T-cell (primary cell): ENCODE measurements at regions not wholly inside any gene's neighbourhood (a gene's known extent, or its start where the extent isn't known, plus 50 kb on each side); places are given as distances from the start of the nearest gene placed in this dataset.

Experiments used
- ATAC-seq, 4 experiments: fragments of 200-7000 bp in 3 of 4; fragments of 150-1000 bp in 1 of 4; cut with Tn5 transposase; replicated peaks in 1 of 4; 1 replicate in 3 of 4; 2 replicates in 1 of 4; pipeline ENCODE4 v1.10.0; 2021; ENCODE audit warnings: moderate library complexity in 3 of 4, mild to moderate bottlenecking in 2 of 4, moderate number of reproducible peaks in 1 of 4
- CTCF ChIA-PET, 2 donors: fragments of 300-600 bp; sonication (Branson Sonifier 250); formaldehyde crosslinking; loops; one replicate each; lab custom pipeline; 2022; ENCODE audit warnings: antibody characterized with exemption in 2 of 2; lab: Charles Lee
- POLR2A ChIA-PET, 2 donors: fragments of 300-600 bp; sonication (Branson Sonifier 250); formaldehyde crosslinking; loops; one replicate each; lab custom pipeline; 2022; ENCODE audit warnings: antibody characterized with exemption in 2 of 2; lab: Charles Lee
- DNase-seq, 35 experiments: peaks; one replicate each; pipeline versions ENCODE4 v3.0.0 to v3.0.0-alpha.2; 2013 to 2023
- H3K27ac ChIP-seq: one replicate; pipeline ENCODE4 v1.5.1; 2013; ENCODE audit warnings: low read length
- H3K27me3 ChIP-seq, 2 experiments: replicated peaks in 1 of 2; 1 replicate in 1 of 2; 2 replicates in 1 of 2; pipeline versions ENCODE4 v1.6.1 to v1.7.0; 2013; ENCODE audit warnings: low read length in 1 of 2, mixed read lengths in 1 of 2; ENCODE audit not compliant: control insufficient read depth in 2 of 2, insufficient read depth in 2 of 2; ENCODE audit errors: extremely low read depth in 1 of 2
- H3K36me3 ChIP-seq, 2 donors: 1 replicate in 1 of 2; 2 replicates in 1 of 2; pipeline versions ENCODE4 v1.6.1 to v1.7.0; 2013; ENCODE audit warnings: low read length in 1 of 2; ENCODE audit not compliant: control insufficient read depth in 2 of 2, insufficient read depth in 1 of 2; ENCODE audit errors: extremely low read depth in 1 of 2
- H3K4me1 ChIP-seq, 2 experiments: 1 replicate in 1 of 2; 2 replicates in 1 of 2; pipeline versions ENCODE4 v1.6.1 to v1.7.0; 2013; ENCODE audit warnings: low read length in 2 of 2, mixed read lengths in 1 of 2; ENCODE audit not compliant: insufficient read depth in 2 of 2, control insufficient read depth in 1 of 2; ENCODE audit errors: extremely low read depth in 1 of 2
- H3K4me3 ChIP-seq, 2 donors: 1 replicate in 1 of 2; 2 replicates in 1 of 2; pipeline versions ENCODE4 v1.5.1 to v1.7.0; 2013; ENCODE audit warnings: mild to moderate bottlenecking in 2 of 2, low read length in 1 of 2, moderate library complexity in 1 of 2; ENCODE audit not compliant: control insufficient read depth in 1 of 2; ENCODE audit errors: extremely low read depth in 1 of 2
- H3K9me3 ChIP-seq: 2 replicates; pipeline ENCODE4 v1.7.0; 2013
- H3K27ac Mint-ChIP-seq, 2 donors: one replicate each; pipeline ENCODE4 v1.8.0; 2020 to 2021; ENCODE audit warnings: mild to moderate bottlenecking in 2 of 2, mixed read lengths in 2 of 2
- H3K27me3 Mint-ChIP-seq, 2 donors: one replicate each; pipeline ENCODE4 v1.8.0; 2021 to 2022; ENCODE audit warnings: mixed read lengths in 2 of 2
- H3K36me3 Mint-ChIP-seq: one replicate; pipeline ENCODE4 v1.8.0; 2021; ENCODE audit warnings: mixed read lengths
- H3K4me1 Mint-ChIP-seq, 3 donors: one replicate each; pipeline ENCODE4 v1.8.0; 2020 to 2022; ENCODE audit warnings: mixed read lengths in 3 of 3, mild to moderate bottlenecking in 1 of 3
- H3K4me3 Mint-ChIP-seq, 3 donors: one replicate each; pipeline ENCODE4 v1.8.0; 2020 to 2022; ENCODE audit warnings: mild to moderate bottlenecking in 3 of 3, mixed read lengths in 3 of 3, moderate library complexity in 3 of 3
- H3K9me3 Mint-ChIP-seq, 3 donors: one replicate each; pipeline ENCODE4 v1.8.0; 2020 to 2022; ENCODE audit warnings: mixed read lengths in 3 of 3
- WGBS: methylation state at CpG from one replicate; pipeline ENCODE4 v1.1.5; 2013; ENCODE audit warnings: missing lambda C conversion rate; ENCODE audit not compliant: insufficient coverage; 5-methylcytosine and 5-hydroxymethylcytosine counted together

DNA sequence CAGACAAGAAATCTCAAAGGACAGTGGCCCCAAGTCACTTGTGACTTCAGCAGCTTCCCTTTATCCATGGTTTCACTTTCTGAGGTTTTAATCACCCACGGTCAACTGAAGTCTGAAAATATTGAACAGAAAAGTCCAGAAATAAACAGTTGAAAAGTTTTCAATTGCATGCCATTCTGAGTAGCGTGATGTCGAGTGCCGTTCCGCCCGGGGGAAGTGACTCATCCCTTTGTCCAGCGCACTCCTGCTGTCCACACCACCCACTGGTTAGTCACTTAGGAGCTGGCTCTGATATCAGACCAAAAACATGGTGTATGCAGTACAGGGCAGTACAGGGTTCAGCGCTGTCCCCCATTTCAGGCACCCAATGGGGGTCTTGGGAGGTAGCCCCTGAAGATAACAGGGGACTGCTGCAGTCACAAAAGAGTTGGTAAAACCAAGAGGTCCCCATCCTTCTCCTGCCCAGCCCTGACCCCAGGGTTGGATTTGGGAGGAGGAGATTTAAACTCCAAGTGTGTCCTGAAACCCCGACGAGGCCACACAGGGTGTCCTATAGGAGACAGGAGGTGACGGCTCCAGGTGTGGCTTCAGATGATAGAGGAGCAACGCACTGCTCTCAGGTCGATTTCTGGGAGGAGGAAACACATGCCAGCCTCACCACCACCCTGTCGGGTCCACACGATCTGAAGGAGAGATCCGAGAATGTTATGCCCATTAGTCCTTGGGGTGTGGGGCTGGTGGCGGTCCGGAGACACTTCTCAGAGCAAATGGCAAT lies 390.1 kb downstream of the CTTN start:
- Mint-ChIP-seq H3K27ac (no peak overlapping the region), H3K36me3 (no peaks in the 10 kb centered on the region), H3K4me3 (no peak overlapping the region), H3K9me3 (peaks cover 4 to 21% (median 4%) of the 10 kb centered on the region in 3 donors), H3K4me1 (no peaks in the 10 kb centered on the region), H3K27me3 (no peaks in the 10 kb centered on the region)
- ATAC-seq (no peak), DNase-seq (no peak)
- H3K9me3 ChIP-seq, result no peaks in the 10 kb centered on the region
- H3K36me3 ChIP-seq, result no peaks in the 10 kb centered on the region
- H3K27me3 ChIP-seq, result peaks cover 0 to 13% of the 10 kb centered on the region in 2 experiments
- no peaks in the 10 kb centered on the region for H3K4me1 ChIP-seq
- ChIA-PET CTCF (no interaction called here), POLR2A (no interaction called here)
- H3K4me3 ChIP-seq, result no peak overlapping the region
- 93% methylated on average over 11 of the region's 18 CpGs for WGBS
- no peak overlapping the region for H3K27ac ChIP-seq

DNA sequence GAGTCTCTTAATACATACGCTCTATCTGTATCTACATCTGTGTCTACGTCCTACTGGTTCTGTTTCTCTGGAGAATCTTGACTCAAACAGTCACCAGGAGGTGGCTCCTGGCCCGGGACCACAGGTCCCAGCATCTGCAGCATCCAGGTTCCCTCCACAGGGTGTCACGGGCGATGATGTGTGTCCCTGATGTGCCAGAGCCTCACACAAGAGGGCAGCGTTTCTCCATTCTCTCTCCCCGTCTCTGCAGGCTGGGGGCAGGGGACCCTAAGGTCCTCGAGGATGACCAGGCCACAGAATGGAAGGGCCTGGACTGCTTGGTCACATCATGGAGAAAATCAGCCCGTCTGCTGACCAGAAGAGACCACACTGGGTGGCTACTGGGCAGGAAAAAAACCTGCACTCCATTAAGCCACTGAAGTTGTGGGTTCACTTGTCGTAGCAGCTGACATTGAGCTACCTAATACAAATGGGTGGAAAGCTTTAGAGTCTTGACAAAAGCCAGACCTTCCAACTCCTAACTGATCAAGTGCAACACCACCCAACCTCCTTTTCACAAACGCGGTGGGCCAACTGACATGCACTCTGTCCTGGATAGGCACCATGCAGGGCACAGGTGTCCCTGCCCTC lies 392.5 kb downstream of the CTTN start:
- CTCF ChIA-PET, result no interaction called here
- no peaks in the 10 kb centered on the region for H3K36me3 Mint-ChIP-seq
- no peak for ATAC-seq

DNA sequence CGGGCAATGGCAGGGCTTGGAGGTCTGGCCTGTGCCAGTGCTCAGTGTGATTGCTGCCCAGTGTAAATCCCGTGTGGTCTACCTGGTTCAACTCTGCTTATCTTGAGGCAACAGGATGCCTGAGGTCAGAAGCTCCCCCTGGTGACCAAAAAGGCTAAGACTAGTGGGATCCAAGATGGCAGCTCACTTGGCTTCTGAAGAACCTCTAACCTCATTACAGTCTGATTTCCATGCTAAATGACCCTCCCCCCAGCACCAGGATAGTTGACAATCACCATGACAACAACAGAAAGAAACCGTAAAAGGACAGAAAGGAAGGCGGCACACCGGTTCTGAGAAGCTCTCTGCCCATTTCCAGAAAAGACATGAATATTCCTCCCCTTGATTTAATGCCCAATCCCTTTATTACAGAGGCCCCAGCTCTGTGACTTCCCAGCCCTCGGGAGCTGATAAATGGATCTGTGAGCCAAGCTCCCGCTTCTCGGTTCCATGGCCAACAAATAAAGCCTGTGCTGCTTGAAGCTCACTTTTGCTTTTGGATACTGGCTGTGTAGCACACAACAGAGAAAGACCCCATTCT lies 398.4 kb downstream of the CTTN start:
- no peak overlapping the region for H3K4me3 Mint-ChIP-seq
- WGBS, result 94% methylated on average over 7 of the region's 8 CpGs
- no peaks in the 10 kb centered on the region for H3K36me3 Mint-ChIP-seq
- H3K36me3 ChIP-seq, result no peaks in the 10 kb centered on the region
- H3K9me3 ChIP-seq, result no peaks in the 10 kb centered on the region
- no peak for ATAC-seq
- ChIA-PET CTCF (interaction anchor here in 1 of 2 donors (0.6 kb wide), 1 partner anchor 286 kb away, joined by 3 read pairs; no protein-coding TSS in a partner anchor), POLR2A (no interaction called here)
- H3K4me1 ChIP-seq, result no peaks in the 10 kb centered on the region
- no peak overlapping the region for H3K4me3 ChIP-seq
- H3K27me3 Mint-ChIP-seq, result no peaks in the 10 kb centered on the region
- DNase-seq, result no peak
- no peak overlapping the region for H3K27ac ChIP-seq
- H3K27ac Mint-ChIP-seq, result no peak overlapping the region
- peaks cover 7 to 34% (median 7%) of the 10 kb centered on the region in 3 donors for H3K9me3 Mint-ChIP-seq
- no peaks in the 10 kb centered on the region for H3K4me1 Mint-ChIP-seq
- H3K27me3 ChIP-seq, result peaks cover 0 to 10% of the 10 kb centered on the region in 2 experiments

More for the DNA sequence above, 392.5 kb downstream of the CTTN start:
- Histone ChIP-seq H3K9me3 (no peaks in the 10 kb centered on the region), H3K36me3 (no peaks in the 10 kb centered on the region), H3K4me3 (no peak overlapping the region), H3K4me1 (no peaks in the 10 kb centered on the region), H3K27me3 (peaks cover 0 to 8% of the 10 kb centered on the region in 2 experiments), H3K27ac (no peak overlapping the region)
- Mint-ChIP-seq H3K4me1 (no peaks in the 10 kb centered on the region), H3K27me3 (no peaks in the 10 kb centered on the region), H3K4me3 (no peak overlapping the region), H3K27ac (no peak overlapping the region), H3K9me3 (peaks cover 7 to 34% (median 7%) of the 10 kb centered on the region in 3 donors)
- POLR2A ChIA-PET, result no interaction called here
- DNase-seq, result no peak
- 77% methylated on average over 9 of the region's 12 CpGs for WGBS

DNA sequence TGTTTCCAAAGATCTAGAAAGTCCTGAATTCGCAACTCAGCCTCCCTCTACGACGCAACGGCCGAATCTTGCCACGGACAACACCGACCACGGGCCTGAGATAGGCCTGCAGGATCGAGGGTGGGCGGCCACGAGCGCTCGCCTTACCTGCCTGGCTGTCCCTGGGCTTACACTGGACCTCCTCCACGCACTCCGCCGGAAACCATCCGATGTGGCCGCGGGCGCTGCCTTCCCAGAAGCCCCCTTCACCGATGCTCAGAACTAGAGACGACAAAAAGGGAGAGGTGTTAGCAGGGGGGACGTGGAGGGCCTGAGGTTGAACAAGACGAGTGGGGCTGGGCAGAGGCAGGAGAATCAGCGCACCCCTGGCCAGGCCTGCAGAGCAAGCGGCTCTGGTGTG lies 400.0 kb downstream of the CTTN start:
- Mint-ChIP-seq H3K4me1 (no peaks in the 10 kb centered on the region), H3K36me3 (no peaks in the 10 kb centered on the region), H3K27ac (no peak overlapping the region), H3K27me3 (no peaks in the 10 kb centered on the region), H3K4me3 (no peak overlapping the region), H3K9me3 (peaks cover 4 to 23% (median 4%) of the 10 kb centered on the region in 3 donors)
- no peak overlapping the region for H3K27ac ChIP-seq
- H3K4me1 ChIP-seq, result no peaks in the 10 kb centered on the region
- DNase-seq (no peak), ATAC-seq (no peak)
- 89% methylated on average over 26 of the region's 26 CpGs for WGBS
- ChIA-PET CTCF (no interaction called here), POLR2A (no interaction called here)
- no peak overlapping the region for H3K4me3 ChIP-seq
- H3K9me3 ChIP-seq, result no peaks in the 10 kb centered on the region
- no peaks in the 10 kb centered on the region for H3K36me3 ChIP-seq
- peaks cover 0 to 10% of the 10 kb centered on the region in 2 experiments for H3K27me3 ChIP-seq

DNA sequence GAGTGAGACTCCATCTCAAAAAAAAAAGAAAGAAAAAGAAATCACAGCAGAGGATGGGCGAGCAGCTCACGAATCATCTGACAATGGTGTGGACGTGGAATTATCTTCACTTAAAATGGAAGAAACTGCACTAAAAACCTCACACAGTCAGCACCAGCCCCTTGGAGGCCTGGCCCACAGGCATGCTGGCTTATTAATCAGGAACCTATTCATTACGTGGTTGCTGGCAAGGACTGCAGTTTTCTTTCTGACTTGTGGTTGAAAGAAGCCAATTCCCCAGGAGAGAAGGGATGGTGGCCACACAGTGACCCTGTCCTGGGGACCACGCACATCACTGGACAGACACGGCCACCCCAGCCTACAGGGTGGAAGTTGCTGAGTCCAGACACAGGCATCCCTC lies 401.1 kb downstream of the CTTN start:
- no CpG with 5 or more reads among the region's 6 CpGs for WGBS
- Mint-ChIP-seq H3K36me3 (no peaks in the 10 kb centered on the region), H3K4me3 (no peak overlapping the region), H3K9me3 (peaks cover 0 to 12% (median 0%) of the 10 kb centered on the region in 3 donors), H3K4me1 (peaks cover 0 to under 1% (median 0%) of the 10 kb centered on the region in 3 donors), H3K27me3 (peaks cover 5 to 6% of the 10 kb centered on the region in 2 donors), H3K27ac (no peak overlapping the region)
- ChIA-PET CTCF (no interaction called here), POLR2A (no interaction called here)
- Histone ChIP-seq H3K27ac (no peak overlapping the region), H3K27me3 (peaks cover 0 to 16% of the 10 kb centered on the region in 2 experiments), H3K36me3 (no peaks in the 10 kb centered on the region), H3K4me1 (no peaks in the 10 kb centered on the region), H3K4me3 (no peak overlapping the region), H3K9me3 (no peaks in the 10 kb centered on the region)
- ATAC-seq (no peak), DNase-seq (no peak)

DNA sequence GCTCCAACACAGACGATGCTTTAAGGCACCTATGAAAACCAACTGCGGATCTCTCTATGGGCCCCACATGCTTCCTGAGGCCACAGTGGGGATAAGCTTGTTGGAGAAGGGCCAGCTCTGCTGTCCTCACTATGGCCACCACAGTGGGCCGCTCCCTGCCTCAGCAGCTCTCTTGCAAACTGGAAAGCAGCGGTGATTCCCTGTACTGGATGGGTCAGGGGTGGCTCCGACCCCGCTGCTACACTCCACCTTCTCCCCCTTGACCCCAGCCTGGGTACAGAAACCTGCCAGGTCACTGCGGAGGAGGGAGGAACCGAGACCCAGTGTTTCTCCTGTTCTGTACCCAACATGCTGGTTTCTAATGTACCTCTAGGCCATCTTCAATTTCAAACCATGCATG lies 403.9 kb downstream of the CTTN start:
- 78% methylated on average over 3 of the region's 8 CpGs for WGBS
- POLR2A ChIA-PET, result no interaction called here
- no peaks in the 10 kb centered on the region for H3K9me3 ChIP-seq
- no peak overlapping the region for H3K27ac ChIP-seq
- DNase-seq, result no peak
- CTCF ChIA-PET, result no interaction called here
- no peak overlapping the region for H3K4me3 Mint-ChIP-seq
- no peaks in the 10 kb centered on the region for H3K36me3 ChIP-seq
- H3K36me3 Mint-ChIP-seq, result no peaks in the 10 kb centered on the region
- peaks cover 6 to 9% of the 10 kb centered on the region in 2 donors for H3K27me3 Mint-ChIP-seq
- H3K27me3 ChIP-seq, result peaks cover 0 to 19% of the 10 kb centered on the region in 2 experiments
- no peak for ATAC-seq
- H3K4me1 ChIP-seq, result no peaks in the 10 kb centered on the region
- no peak overlapping the region for H3K27ac Mint-ChIP-seq
- peaks cover 0 to 3% (median 0%) of the 10 kb centered on the region in 3 donors for H3K9me3 Mint-ChIP-seq
- no peak overlapping the region for H3K4me3 ChIP-seq
- peaks cover 0 to 2% (median 0%) of the 10 kb centered on the region in 3 donors for H3K4me1 Mint-ChIP-seq
